Large intestine (tissue), 3 donors: ENCODE measurements at regions not wholly inside any gene's neighbourhood (a gene's known extent, or its start where the extent isn't known, plus 50 kb on each side); places are given as distances from the start of the nearest gene placed in this dataset.

Source experiments
- DNase-seq, 2 donors: peaks; one replicate each; pipeline versions ENCODE4 v3.0.0 to v3.0.0-alpha.2; 2013
- H3K27ac ChIP-seq: one replicate; pipeline ENCODE4 v1.5.1; 2013; ENCODE audit warnings: low read length
- H3K27me3 ChIP-seq: 2 replicates; pipeline ENCODE4 v1.6.1; 2013; ENCODE audit warnings: low read length; ENCODE audit not compliant: control insufficient read depth, insufficient read depth
- H3K36me3 ChIP-seq: 2 replicates; pipeline ENCODE4 v1.6.1; 2013; ENCODE audit warnings: low read length; ENCODE audit not compliant: control insufficient read depth, insufficient read depth
- H3K4me1 ChIP-seq: one replicate; pipeline ENCODE4 v1.6.1; 2013; ENCODE audit warnings: low read length; ENCODE audit not compliant: control insufficient read depth, insufficient read depth
- H3K4me3 ChIP-seq: one replicate; pipeline ENCODE4 v1.5.1; 2013; ENCODE audit warnings: low read length
- H3K9me3 ChIP-seq: one replicate; pipeline ENCODE4 v1.6.1; 2013; ENCODE audit warnings: mild to moderate bottlenecking, low read depth, low read length, moderate library complexity; ENCODE audit not compliant: control insufficient read depth
- WGBS: methylation state at CpG from one replicate; pipeline ENCODE4 v1.1.5; 2013; ENCODE audit warnings: low lambda C conversion rate; ENCODE audit not compliant: insufficient coverage; 5-methylcytosine and 5-hydroxymethylcytosine counted together

GRCh38 chr1:81113688-81114087 lies 687.0 kb upstream of the ADGRL2 start:
- Histone ChIP-seq H3K36me3 (no peaks in the 10 kb centered on the region), H3K9me3 (no peaks in the 10 kb centered on the region), H3K27ac (no peak overlapping the region), H3K4me1 (no peaks in the 10 kb centered on the region), H3K4me3 (no peak overlapping the region), H3K27me3 (no peaks in the 10 kb centered on the region)
- no peak for DNase-seq

GRCh38 chr1:81111818-81112217 lies 688.9 kb upstream of the ADGRL2 start:
- no peaks in the 10 kb centered on the region for H3K36me3 ChIP-seq
- H3K27me3 ChIP-seq, result no peaks in the 10 kb centered on the region
- no peaks in the 10 kb centered on the region for H3K4me1 ChIP-seq
- no peak overlapping the region for H3K4me3 ChIP-seq
- no peak overlapping the region for H3K27ac ChIP-seq
- no CpG with 5 or more reads among the region's 2 CpGs for WGBS
- H3K9me3 ChIP-seq, result no peaks in the 10 kb centered on the region
- DNase-seq, result no peak

GRCh38 chr1:81109038-81109437 lies 691.7 kb upstream of the ADGRL2 start:
- DNase-seq, result no peak
- no peaks in the 10 kb centered on the region for H3K27me3 ChIP-seq
- WGBS, result no CpG with 5 or more reads among the region's 4 CpGs
- no peak overlapping the region for H3K4me3 ChIP-seq
- no peak overlapping the region for H3K27ac ChIP-seq
- H3K4me1 ChIP-seq, result no peaks in the 10 kb centered on the region
- H3K9me3 ChIP-seq, result no peaks in the 10 kb centered on the region
- H3K36me3 ChIP-seq, result no peaks in the 10 kb centered on the region

- DNase-seq, result no peak
- WGBS, result no CpG with 5 or more reads among the region's 3 CpGs
- Histone ChIP-seq H3K4me3 (no peak overlapping the region), H3K27me3 (no peaks in the 10 kb centered on the region), H3K27ac (no peak overlapping the region), H3K9me3 (peaks cover 3% of the 10 kb centered on the region), H3K4me1 (no peaks in the 10 kb centered on the region), H3K36me3 (no peaks in the 10 kb centered on the region)
Measured at GRCh38 chr1:81097860-81098259, 702.9 kb upstream of the ADGRL2 start.

GRCh38 chr1:81073580-81073979 lies 727.2 kb upstream of the ADGRL2 start:
- Histone ChIP-seq H3K27me3 (no peaks in the 10 kb centered on the region), H3K36me3 (no peaks in the 10 kb centered on the region), H3K27ac (no peak overlapping the region), H3K4me3 (no peak overlapping the region), H3K4me1 (no peaks in the 10 kb centered on the region), H3K9me3 (no peaks in the 10 kb centered on the region)
- no peak for DNase-seq
- WGBS, result 91% methylated on average over 1 of the region's 1 CpG

- H3K27me3 ChIP-seq, result no peaks in the 10 kb centered on the region
- H3K36me3 ChIP-seq, result no peaks in the 10 kb centered on the region
- no peak overlapping the region for H3K4me3 ChIP-seq
- no peak overlapping the region for H3K27ac ChIP-seq
- no peaks in the 10 kb centered on the region for H3K9me3 ChIP-seq
- no peaks in the 10 kb centered on the region for H3K4me1 ChIP-seq
- DNase-seq, result no peak
- 93% methylated on average over 3 of the region's 3 CpGs for WGBS
Measured at GRCh38 chr1:81071969-81072753, 728.6 kb upstream of the ADGRL2 start.

GRCh38 chr1:81071072-81071858 lies 729.5 kb upstream of the ADGRL2 start:
- Histone ChIP-seq H3K9me3 (no peaks in the 10 kb centered on the region), H3K4me1 (no peaks in the 10 kb centered on the region), H3K4me3 (no peak overlapping the region), H3K36me3 (no peaks in the 10 kb centered on the region), H3K27me3 (no peaks in the 10 kb centered on the region), H3K27ac (no peak overlapping the region)
- no peak for DNase-seq
- WGBS, result no CpG with 5 or more reads among the region's 1 CpG

GRCh38 chr1:81069856-81070255 lies 730.9 kb upstream of the ADGRL2 start:
- no peak overlapping the region for H3K27ac ChIP-seq
- no peaks in the 10 kb centered on the region for H3K4me1 ChIP-seq
- no peak overlapping the region for H3K4me3 ChIP-seq
- H3K27me3 ChIP-seq, result no peaks in the 10 kb centered on the region
- no peaks in the 10 kb centered on the region for H3K9me3 ChIP-seq
- no peak for DNase-seq
- WGBS, result 78% methylated on average over 3 of the region's 3 CpGs
- H3K36me3 ChIP-seq, result no peaks in the 10 kb centered on the region

GRCh38 chr1:81068726-81069125 lies 732.0 kb upstream of the ADGRL2 start:
- H3K9me3 ChIP-seq, result no peaks in the 10 kb centered on the region
- WGBS, result 100% methylated on average over 1 of the region's 4 CpGs
- H3K27ac ChIP-seq, result no peak overlapping the region
- H3K36me3 ChIP-seq, result no peaks in the 10 kb centered on the region
- H3K4me1 ChIP-seq, result no peaks in the 10 kb centered on the region
- DNase-seq, result no peak
- H3K4me3 ChIP-seq, result no peak overlapping the region
- no peaks in the 10 kb centered on the region for H3K27me3 ChIP-seq

GRCh38 chr1:81053826-81054225 lies 746.9 kb upstream of the ADGRL2 start:
- 60% methylated on average over 1 of the region's 7 CpGs for WGBS
- no peaks in the 10 kb centered on the region for H3K9me3 ChIP-seq
- no peaks in the 10 kb centered on the region for H3K36me3 ChIP-seq
- H3K4me3 ChIP-seq, result no peak overlapping the region
- H3K27me3 ChIP-seq, result no peaks in the 10 kb centered on the region
- H3K4me1 ChIP-seq, result no peaks in the 10 kb centered on the region
- DNase-seq, result no peak
- H3K27ac ChIP-seq, result no peak overlapping the region
